DND-41 (cell line): ENCODE measurements at regions not wholly inside any gene's neighbourhood (a gene's known extent, or its start where the extent isn't known, plus 50 kb on each side); places are given as distances from the start of the nearest gene placed in this dataset.

Experiments used
- ATAC-seq: fragments of 200-7000 bp; cut with Tn5 transposase; 3 replicates; pipeline ENCODE4 v1.9.1; 2021; ENCODE audit warnings: low read depth; ENCODE audit not compliant: insufficient read depth
- DNase-seq: peaks from one replicate; pipeline ENCODE4 v3.0.0-alpha.2; 2020
- H2AFZ ChIP-seq: 2 replicates; pipeline ENCODE4 v1.6.0; 2012; ENCODE audit warnings: low read depth, low read length
- H3K27ac ChIP-seq: 2 replicates; pipeline ENCODE4 v1.5.1; 2012; ENCODE audit warnings: low read length, inconsistent platforms
- H3K27me3 ChIP-seq: fragments of 200-600 bp; sonication (generic); 2 replicates; pipeline ENCODE4 v1.6.0; 2012; ENCODE audit warnings: low read length, mild to moderate bottlenecking, inconsistent platforms; ENCODE audit not compliant: insufficient read depth, poor library complexity
- H3K36me3 ChIP-seq: 2 replicates; pipeline ENCODE4 v1.5.1; 2012; ENCODE audit warnings: low read length, inconsistent platforms; ENCODE audit not compliant: insufficient read depth
- H3K4me1 ChIP-seq: 2 replicates; pipeline ENCODE4 v1.5.1; 2012; ENCODE audit warnings: mild to moderate bottlenecking, low read length; ENCODE audit not compliant: insufficient read depth
- H3K4me2 ChIP-seq: 2 replicates; pipeline ENCODE4 v1.6.0; 2012; ENCODE audit warnings: mild to moderate bottlenecking, moderate library complexity, low read length, inconsistent platforms; ENCODE audit not compliant: insufficient read depth
- H3K4me3 ChIP-seq, 2 experiments: fragments of 200-600 bp in 1 of 2; shearing (Covaris generic) in 1 of 2; 2 replicates each; pipeline ENCODE4 v1.5.1; 2012 to 2016; ENCODE audit warnings: inconsistent platforms in 2 of 2, low read length in 2 of 2, mild to moderate bottlenecking in 2 of 2, low read depth in 1 of 2, moderate library complexity in 1 of 2
- H3K79me2 ChIP-seq: 2 replicates; pipeline ENCODE4 v1.6.0; 2012; ENCODE audit warnings: low read length, inconsistent platforms; ENCODE audit not compliant: insufficient read depth
- H3K9ac ChIP-seq: 2 replicates; pipeline ENCODE4 v1.6.0; 2012; ENCODE audit warnings: low read depth, mild to moderate bottlenecking, inconsistent platforms, low read length, moderate library complexity
- H3K9me3 ChIP-seq: 2 replicates; pipeline ENCODE4 v1.5.1; 2012; ENCODE audit warnings: low read length, moderate library complexity, mild to moderate bottlenecking, inconsistent platforms; ENCODE audit not compliant: insufficient read depth, severe bottlenecking
- H4K20me1 ChIP-seq: 2 replicates; pipeline ENCODE4 v1.6.0; 2012; ENCODE audit warnings: low read length; ENCODE audit not compliant: insufficient read depth
- CTCF ChIP-seq: IDR thresholded peaks from 2 replicates; pipeline ENCODE4 v1.5.1; 2012; ENCODE audit warnings: borderline replicate concordance, low read length, moderate library complexity, mild to moderate bottlenecking; ENCODE audit not compliant: poor library complexity, severe bottlenecking; ENCODE audit errors: extremely low read depth
- EZH2 ChIP-seq: IDR thresholded peaks from 3 replicates; pipeline ENCODE4 v1.6.1; 2012; ENCODE audit warnings: borderline replicate concordance, low read depth, mild to moderate bottlenecking, moderate library complexity, low read length, inconsistent platforms; ENCODE audit not compliant: severe bottlenecking

- no peak overlapping the region for H3K27ac ChIP-seq
- peaks cover 3% of the 10 kb centered on the region for H3K27me3 ChIP-seq
- no peak for TF ChIP-seq EZH2
These were observed 201.8 kb downstream of the DRD1 start for GRCh38 chr5:175242207-175242606.

GRCh38 chr5:175238326-175238725 lies 205.7 kb downstream of the DRD1 start:
- Histone ChIP-seq H3K4me1 (no peaks in the 10 kb centered on the region), H3K79me2 (no peaks in the 10 kb centered on the region), H3K27me3 (peaks cover 4% of the 10 kb centered on the region), H4K20me1 (no peaks in the 10 kb centered on the region), H3K9me3 (no peaks in the 10 kb centered on the region), H3K4me2 (no peak overlapping the region), H3K4me3 (no peak overlapping the region), H3K27ac (no peak overlapping the region), H2AFZ (no peak overlapping the region), H3K36me3 (no peaks in the 10 kb centered on the region), H3K9ac (no peak overlapping the region)
- DNase-seq, result no peak
- ATAC-seq, result no peak
- no peak for TF ChIP-seq EZH2
- no peak for TF ChIP-seq CTCF

More at GRCh38 chr5:175242207-175242606, 201.8 kb downstream of the DRD1 start:
- H3K9ac ChIP-seq, result no peak overlapping the region
- H3K9me3 ChIP-seq, result no peaks in the 10 kb centered on the region
- H3K79me2 ChIP-seq, result no peaks in the 10 kb centered on the region
- no peak overlapping the region for H2AFZ ChIP-seq
- H4K20me1 ChIP-seq, result no peaks in the 10 kb centered on the region
- H3K4me1 ChIP-seq, result no peaks in the 10 kb centered on the region
- no peaks in the 10 kb centered on the region for H3K36me3 ChIP-seq
- no peak overlapping the region for H3K4me2 ChIP-seq
- DNase-seq (no peak), ATAC-seq (no peak)
- no peak overlapping the region for H3K4me3 ChIP-seq

GRCh38 chr5:175236176-175236575 lies 207.8 kb downstream of the DRD1 start:
- ATAC-seq (no peak), DNase-seq (no peak)
- Histone ChIP-seq H3K9ac (no peak overlapping the region), H3K4me3 (no peak overlapping the region), H3K36me3 (no peaks in the 10 kb centered on the region), H3K4me1 (no peaks in the 10 kb centered on the region), H3K4me2 (no peak overlapping the region), H3K27ac (no peak overlapping the region), H3K79me2 (no peaks in the 10 kb centered on the region), H4K20me1 (no peaks in the 10 kb centered on the region), H3K27me3 (peaks cover 7% of the 10 kb centered on the region), H2AFZ (no peak overlapping the region), H3K9me3 (no peaks in the 10 kb centered on the region)
- no peak for TF ChIP-seq EZH2
- TF ChIP-seq CTCF, result no peak

- H3K36me3 ChIP-seq, result no peaks in the 10 kb centered on the region
- H4K20me1 ChIP-seq, result no peaks in the 10 kb centered on the region
- H3K4me3 ChIP-seq, result no peak overlapping the region
- H2AFZ ChIP-seq, result no peak overlapping the region
- H3K4me1 ChIP-seq, result no peaks in the 10 kb centered on the region
- TF ChIP-seq CTCF (no peak), EZH2 (no peak)
- ATAC-seq (no peak), DNase-seq (no peak)
- H3K9me3 ChIP-seq, result no peaks in the 10 kb centered on the region
- no peak overlapping the region for H3K9ac ChIP-seq
- no peak overlapping the region for H3K4me2 ChIP-seq
- H3K27ac ChIP-seq, result no peak overlapping the region
- H3K27me3 ChIP-seq, result peaks cover 7% of the 10 kb centered on the region
- H3K79me2 ChIP-seq, result no peaks in the 10 kb centered on the region
These were observed 208.6 kb downstream of the DRD1 start for GRCh38 chr5:175235251-175235960.
